ENCODE measurements at regions not wholly inside any gene's neighbourhood (a gene's known extent, or its start where the extent isn't known, plus 50 kb on each side); places are given as distances from the start of the nearest gene placed in this dataset.

DNA sequence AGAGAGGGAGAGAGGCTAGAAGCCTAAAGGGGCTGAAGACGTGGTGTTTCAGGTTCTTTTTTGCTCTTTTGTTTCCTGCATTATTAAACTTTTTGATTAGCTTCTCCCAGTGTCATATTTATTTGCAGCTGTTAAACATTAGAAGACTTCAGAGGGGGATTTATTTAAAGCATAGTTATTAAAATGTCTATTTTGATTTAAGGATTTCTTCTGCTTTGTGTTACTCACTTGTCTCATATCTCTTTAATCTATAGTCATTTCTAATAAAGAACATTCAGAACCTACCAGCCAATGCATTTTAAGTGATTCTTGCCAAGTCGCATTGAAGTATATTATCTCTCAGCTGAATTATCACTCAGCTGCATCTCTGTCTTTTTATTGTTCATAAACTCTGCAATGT lies 152.0 kb upstream of the DYRK2 start:
- no peak for DNase-seq (ENCODE audit: low read depth in 2 of 2)

DNA sequence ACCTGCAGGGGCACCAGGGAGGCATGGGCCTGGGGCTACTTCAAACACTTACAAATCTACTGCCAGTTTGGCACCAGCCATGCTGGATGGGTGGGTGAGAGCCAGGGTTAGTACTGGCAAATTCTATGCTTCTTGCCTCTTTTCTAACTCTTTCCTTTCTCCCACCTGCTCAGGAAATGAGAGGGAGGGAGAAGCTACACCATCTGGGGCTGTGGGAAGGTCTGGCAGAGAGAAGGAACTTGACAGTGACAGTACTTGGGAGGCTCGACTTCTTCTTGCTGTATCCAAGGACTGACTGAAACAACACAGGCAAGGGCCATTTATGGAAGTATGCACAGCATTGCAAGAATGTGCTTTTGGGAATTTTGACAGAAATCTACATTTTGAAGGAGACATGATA lies 149.6 kb upstream of the DYRK2 start:
- DNase-seq (ENCODE audit: low read depth in 2 of 2) = no peak

DNA sequence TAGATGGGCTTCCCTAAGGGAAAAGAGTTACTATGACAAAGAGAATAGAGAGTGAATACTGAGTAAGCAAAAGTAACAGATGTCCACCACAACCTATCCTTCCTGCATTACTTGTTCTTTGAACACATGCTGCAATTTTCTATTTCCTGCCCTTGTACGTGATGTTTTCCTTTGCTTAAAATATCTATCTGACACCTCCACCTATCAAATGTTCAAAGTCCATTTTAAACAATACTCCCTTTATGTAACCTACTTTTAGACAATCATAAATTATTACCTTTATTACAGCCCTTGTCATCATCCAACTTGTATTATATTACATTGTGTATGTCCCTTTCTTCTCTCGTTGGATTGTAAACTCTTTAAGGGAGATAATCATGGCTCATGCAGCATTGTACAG lies 147.2 kb upstream of the DYRK2 start:
- no peak for DNase-seq (ENCODE audit: low read depth in 2 of 2)

DNA sequence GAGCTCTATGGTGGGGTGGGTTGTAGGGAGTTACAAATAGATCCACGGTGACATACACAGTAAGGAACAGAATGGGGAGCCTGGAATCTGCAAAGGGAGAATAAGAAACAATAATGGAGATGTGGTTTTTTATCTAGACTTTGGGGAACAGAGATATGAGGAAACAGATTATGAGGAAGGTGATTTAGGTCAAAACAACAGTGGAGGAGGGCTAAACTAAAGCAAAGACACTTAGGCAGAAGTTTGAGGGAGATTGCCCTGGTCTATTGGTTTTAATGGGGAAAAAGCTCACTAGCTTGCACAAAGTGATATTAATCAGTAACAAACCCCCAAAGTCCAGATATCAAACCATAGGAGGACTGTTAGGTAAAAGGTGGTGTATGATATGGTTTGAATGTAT lies 144.5 kb upstream of the DYRK2 start:
- no peak for DNase-seq (ENCODE audit: low read depth in 2 of 2)

DNA sequence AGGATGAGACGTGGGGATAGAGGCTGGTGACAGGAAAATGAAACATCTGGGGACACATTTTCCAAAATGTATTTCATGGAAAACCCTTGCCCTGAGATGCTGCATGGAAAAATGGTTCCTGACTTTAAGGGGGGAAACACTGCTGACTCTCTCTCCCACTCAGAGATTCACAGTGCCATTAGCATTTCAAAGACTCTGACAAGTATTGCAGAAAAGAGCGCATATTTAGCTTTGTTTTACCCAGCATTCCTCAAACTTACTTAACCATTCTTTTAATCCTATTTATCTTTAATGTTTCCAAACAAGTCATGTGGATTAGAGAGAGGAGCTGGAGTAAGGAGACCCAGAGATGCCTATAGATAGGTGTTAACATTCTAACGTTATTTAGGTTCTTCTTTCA lies 141.8 kb upstream of the DYRK2 start:
- no peak for DNase-seq (ENCODE audit: low read depth in 2 of 2)

DNA sequence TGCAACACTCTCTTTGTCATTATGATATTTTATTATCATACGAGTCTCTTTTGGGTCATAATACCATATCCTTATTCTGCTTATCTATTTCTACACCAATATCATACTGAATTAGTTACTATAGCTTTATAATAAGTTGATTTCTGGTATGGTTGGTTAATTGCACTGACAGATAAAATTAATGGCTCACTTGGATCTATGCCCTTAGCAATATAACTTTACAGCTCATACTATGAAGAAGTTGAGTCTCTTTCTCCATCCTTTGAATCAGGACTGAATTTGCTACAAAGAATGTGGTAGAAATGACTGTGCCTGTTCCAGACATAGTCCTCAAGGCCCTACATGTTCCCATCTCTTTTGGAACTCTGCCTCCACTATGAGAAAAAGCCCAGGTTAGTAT lies 139.7 kb upstream of the DYRK2 start:
- no peak for DNase-seq (ENCODE audit: low read depth in 2 of 2)

DNA sequence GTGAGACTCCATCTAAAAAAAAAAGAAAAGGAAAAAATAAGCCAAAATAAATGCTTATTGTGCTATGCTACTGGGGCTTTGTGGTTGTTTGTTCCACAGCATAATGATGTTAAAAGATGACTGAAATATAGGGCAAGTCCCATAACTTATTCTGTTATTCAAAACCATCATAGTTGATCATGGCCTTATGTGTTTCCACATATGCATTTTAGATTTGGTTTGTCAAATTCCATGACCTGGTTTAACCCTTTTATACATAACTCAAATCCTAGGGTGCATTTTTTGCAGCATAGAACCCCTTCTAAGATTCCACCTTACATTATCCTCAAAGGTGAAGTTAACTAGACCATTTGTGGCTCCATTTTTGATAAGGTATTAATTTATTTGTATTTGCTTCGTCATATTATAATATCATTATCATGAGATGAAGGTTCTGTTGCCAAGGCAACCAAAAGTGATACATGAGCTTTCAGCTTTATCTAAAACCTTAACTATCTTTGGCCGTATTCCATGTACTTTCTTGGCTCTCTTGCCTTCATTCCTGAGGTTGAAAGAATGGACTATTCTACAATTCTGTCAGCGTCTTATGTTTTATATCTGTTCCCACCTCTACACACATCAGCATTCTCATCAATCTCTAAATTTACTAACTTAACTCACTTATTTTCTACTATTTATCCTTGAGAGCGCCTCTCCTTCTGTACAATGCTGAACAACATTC lies 138.7 kb upstream of the DYRK2 start:
- no peak for DNase-seq (ENCODE audit: low read depth in 2 of 2)

DNA sequence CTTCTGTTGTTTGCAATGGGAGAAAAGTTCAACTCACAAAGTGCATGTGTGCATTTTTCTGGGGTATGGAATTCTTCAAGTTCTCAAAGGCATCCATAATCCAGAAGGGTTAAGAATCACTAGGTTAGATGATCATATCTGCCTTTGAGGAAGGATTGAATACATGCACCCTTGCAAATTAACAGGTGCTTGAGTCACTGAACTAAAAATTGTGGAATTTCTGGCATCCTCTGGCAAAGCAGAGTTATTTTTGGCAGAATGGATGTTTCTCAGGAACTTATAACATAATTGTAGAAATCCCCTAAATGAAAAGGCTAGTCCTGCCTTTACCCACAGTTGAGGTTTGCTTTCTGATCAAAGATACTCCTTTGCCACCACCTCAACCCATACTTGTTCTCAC lies 136.5 kb upstream of the DYRK2 start:
- DNase-seq (ENCODE audit: low read depth in 2 of 2) = no peak

DNA sequence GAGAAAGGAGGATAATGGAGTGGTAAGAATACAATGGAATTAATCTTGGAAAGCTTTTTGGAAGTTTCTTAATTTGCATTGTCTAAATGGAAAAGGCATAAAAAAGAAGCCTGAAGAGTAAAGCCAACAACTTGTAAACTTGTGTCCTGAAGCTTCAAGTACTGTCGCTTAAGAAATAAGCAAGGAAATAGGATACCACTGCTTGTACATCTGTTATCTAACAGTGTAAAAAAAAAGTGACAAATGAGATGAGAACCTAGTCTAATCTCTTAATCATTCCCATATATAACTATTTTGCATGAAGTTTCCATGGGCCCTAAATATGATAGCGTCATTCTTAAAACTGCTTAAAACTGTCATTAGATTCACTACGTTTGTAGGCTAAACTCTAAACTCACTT lies 134.0 kb upstream of the DYRK2 start:
- DNase-seq (ENCODE audit: low read depth in 2 of 2) = no peak

DNA sequence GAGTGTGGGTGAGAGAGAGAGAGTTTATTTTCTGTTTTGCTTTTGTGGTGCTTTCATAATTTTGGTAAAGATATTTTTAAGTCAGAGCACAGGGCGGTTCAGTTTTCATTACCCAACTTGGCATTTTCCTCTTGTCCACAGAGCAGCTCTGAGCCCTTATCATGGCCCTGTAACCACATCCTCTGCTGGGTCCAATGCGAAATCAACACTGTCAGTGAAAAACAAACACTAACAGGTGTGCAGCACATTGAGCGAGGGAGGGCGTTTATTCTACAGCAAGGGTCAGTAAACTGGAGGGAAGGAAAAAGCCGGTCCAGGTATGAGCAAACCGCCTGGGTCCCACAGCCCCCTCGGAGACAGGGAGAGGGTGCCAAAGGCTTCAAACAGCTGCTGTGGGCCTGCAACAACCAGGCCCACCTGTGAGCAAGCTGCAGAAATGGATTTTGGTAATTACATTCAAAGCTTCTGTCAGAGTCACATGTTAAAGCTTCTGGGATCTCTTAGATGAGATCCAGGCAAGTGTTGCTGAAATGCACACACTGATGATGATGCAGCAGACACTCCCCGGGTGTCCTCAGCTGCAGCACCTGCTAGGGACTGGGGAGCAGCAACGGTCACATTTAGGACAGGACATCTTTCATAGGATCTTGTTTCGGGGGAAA lies 132.7 kb upstream of the DYRK2 start:
- no peak for DNase-seq (ENCODE audit: low read depth in 2 of 2)

DNA sequence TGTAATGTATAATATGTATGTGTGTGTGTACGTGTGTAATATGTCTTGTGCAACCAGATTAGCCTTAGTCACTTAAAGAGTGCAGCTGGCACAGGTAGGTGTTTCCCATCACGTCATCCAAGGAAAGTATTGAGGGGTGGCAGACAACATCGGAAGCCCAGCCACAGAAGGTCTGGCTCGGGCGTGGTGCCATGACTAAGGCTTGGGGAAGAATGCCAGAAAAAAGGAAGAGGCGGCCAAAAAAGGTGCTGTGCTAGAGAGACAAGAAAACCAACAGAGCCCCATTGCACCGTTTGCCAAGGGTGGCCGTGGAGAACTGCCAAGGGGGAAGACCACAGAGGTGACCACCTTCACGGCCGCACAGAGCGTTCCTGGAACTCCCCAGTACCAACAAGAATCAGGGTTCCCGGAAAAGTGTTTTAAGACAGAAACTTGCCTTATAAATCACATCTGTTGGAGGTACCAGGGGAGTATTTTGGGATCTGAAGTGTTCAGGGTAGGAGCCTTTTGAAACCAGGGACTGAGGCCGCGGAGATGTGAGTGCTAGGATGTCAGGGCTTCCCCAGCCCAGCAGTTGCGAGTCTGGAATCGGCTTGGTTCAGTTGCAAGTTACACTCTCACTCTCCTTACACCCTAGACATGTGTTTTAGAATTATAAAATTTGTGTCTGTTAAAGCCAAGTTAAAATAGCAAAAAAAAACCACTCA lies 131.2 kb upstream of the DYRK2 start:
- DNase-seq (ENCODE audit: low read depth in 2 of 2) = no peak

DNA sequence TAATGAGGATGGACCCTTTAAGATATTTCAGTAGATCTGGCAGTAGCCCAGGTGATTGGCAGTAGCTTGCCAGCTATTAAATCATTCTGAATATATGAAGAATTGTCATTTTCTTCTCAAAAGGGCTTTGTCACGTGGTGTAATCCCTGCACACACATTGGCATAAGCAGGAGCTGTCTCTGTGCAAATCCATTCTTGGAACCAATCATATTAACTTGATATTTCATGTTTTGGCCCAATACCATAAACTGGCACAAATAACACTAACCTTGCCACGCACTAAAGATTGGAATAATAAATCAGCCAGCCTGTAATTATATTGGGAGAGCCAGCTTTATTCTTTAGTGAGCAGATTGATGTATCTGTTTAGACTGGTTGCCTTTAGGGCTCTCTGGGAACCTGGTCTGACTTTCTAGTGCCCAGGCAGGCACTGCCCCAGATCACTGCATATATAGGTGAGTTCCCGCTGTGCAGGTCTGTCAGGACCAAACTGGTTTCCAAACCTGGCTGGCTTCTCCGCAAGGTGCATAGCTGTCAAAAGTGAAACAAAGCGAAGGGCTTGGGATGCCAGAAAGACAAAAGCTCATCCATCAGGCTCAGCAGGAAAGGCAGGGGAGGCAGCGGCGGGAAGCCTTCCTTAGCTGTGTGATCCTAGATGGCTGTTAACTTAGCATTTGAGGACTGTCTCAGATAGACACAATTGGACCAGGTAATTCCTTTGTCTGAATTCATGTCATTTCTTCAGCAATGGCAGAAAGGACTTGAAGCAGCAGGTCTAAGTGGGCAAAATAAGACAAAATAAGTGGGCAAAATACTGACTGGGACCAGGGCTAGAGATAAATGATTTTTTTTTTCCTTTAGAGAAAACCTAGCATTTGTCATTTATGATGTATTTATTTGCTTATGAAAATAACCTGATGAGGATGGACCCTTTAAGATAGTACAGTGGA lies 128.8 kb upstream of the DYRK2 start:
- DNase-seq (ENCODE audit: low read depth in 2 of 2) = no peak

DNA sequence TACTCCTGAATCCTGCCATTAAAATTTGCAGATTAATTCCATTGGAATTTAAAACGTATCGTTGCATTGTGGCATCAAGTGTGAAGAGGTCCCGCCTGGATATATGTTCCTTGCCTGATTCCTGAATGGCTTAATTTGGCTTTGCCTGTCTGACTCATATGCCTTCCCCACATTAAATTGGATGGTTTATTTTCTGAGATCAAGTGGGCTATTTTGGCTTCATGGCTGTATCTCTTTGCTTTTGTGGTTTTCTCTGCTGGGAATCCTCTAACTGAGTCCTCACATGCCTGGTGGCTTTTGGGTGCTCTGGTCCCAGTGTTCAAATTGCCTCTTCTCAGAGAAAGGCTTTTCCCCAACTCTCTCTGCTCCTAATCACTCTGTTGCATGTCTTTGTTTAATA lies 127.9 kb upstream of the DYRK2 start:
- no peak for DNase-seq (ENCODE audit: low read depth in 2 of 2)

DNA sequence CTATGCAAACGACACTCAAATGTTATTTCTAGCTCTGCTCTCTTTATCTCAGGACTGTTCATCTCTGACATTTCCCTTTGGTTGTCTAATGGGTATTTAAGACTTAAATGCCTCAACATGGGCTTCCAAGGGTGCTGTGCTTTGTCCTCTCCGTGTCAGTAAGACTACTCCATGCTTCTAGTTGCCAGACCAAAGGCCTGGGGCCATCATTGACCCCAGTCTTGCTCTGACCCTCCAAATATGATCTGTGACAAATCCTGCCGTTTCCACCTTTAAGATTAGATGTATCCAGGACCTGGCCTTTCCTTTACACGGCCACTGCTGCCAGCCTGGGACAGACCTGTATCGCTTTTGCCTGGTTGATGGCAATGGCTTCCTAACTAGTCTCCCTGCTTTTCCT lies 126.3 kb upstream of the DYRK2 start:
- DNase-seq (ENCODE audit: low read depth in 2 of 2) = no peak

DNA sequence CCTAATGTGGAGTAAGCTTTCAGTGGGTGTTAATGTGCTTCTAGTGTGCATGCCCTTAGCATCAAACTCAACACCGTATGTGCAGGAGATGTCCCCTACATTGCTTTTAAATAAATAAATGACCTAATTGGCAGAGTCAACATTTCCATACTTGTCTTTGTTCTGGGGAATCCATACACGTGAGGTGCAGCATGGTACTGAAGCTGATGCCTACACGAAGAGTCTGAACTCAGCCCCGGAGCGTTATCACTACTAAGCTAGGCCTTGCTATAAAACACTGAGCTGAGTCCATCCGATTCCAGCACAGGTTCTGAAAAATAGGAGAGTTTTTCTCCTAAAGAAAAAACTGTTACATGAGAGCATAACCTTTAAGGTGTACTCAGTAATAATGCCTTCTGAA lies 125.0 kb upstream of the DYRK2 start:
- DNase-seq (ENCODE audit: low read depth in 2 of 2) = no peak

DNA sequence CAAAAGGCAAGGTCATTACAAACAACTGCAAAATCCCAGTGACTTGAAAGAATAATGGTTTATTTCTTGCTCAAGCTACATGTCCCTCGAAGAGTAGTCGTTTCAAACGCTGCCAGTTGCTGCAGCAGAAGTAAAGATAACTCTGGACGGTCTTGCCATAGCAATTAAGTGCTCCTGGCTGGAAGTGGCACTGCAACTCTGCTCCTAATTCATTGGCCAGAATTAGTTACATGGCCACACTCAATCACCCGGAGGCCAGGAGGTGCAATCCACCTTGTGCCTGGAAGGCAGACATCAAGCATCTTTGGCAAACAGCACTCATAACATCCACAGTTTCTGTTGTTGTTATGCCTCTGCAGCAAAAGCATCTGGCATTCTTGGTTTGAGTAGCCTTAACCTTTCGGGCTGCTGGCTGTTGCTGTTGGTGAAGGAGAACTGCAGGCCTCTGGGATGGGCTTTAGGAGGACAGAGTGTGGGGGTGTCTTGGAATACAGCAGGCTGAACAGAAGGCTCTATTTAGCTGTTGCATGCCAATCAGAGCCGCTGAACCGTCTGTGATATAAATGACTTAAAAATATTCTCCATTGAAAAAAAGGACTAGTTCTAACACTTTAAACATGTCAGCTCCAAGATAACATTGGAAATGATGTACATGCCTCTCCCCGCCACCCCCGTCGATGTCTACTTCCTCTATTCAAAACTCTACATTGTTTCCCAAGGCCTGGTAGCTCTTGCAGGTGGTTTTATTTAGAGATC lies 123.5 kb upstream of the DYRK2 start:
- DNase-seq (ENCODE audit: low read depth in 2 of 2) = no peak

DNA sequence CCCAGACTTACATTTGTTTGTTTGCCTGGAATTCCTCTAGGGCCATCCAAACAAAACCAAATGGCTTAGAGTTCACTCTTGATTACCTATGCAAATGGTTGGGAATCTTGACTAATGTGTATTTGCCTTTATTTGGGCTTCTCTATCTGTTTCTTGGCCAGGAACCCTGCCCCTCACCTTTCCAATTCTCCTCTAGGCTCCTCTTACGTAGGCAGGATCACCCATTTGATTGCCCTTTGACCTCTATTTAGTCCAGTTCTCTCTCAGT lies 123.0 kb upstream of the DYRK2 start:
- no peak for DNase-seq (ENCODE audit: low read depth in 2 of 2)

DNA sequence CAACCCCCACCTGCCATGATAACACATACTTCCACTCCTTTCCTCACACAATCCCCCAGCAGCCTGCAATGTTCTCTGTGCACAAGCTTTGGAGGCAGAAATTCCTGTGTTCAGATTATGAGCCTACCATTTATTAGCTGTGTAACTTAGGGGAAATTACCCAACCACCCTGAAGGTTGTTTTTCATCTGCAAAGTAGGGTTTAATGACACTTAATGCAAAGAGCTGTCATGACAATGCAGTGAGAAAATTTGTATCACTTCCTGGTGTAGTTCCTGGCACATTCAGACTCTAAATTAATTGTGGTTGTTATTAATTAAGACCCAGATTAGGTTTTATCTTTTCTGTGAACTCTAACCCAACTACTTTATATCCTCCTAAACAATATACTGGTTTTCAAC lies 122.4 kb upstream of the DYRK2 start:
- no peak for DNase-seq (ENCODE audit: low read depth in 2 of 2)

DNA sequence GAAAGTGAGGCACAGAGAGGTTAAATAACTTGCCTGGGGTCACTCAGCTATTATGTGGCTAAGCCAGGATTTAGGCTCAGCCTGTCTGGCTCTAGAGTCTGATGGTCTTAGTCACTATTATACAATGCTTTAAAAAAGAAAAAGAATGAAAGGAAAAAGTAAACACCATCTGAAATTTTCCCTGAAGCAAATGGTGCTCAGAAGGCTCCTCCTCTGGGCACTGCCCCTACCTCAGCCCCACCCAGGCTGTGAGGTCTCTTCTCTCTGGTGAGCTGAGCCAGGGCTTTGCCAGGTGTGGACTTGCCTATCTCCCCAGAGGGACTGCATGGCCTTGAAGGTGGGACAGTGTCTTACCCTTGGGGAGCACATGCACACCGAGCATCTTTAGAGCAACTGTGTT lies 117.5 kb upstream of the DYRK2 start:
- no peak for DNase-seq (ENCODE audit: low read depth in 2 of 2)

DNA sequence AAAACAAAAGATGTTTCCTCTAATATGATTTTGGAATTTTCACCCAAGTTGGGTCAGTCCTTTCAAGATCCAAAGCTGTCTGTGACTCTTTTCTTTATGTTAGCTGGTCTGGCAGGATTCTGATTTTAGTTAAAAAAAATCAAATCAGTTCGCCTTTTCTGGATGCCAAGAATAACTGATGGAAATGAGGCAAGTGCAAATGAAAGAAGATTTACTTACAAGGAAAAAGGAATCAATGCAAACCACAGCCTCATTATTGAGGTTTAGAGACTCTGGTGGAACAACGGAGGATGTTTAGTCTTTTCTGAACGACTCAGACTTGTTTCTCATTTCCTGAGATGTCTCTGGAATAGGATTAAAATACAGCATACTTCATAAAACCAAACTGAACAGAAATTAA lies 117.0 kb upstream of the DYRK2 start:
- no peak for DNase-seq (ENCODE audit: low read depth in 2 of 2)

DNA sequence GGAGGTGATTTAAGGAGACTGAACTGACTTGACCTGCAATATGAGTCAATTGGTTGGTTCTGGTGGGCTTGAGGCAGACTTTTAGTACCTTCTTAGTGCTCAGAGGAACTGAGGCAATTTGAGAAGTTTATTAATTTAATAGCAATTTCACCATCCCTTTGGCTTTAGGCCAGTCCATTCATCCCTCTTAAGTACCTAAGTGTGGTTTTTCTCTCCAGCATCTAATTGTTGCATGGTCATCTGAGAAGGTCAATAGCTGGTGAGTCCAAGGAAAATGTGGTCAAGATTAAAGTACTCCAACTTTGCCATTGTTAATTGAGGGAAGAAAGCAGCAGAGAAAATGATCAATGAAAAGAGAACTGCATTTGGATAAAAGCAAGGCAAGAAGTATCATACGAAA lies 115.4 kb upstream of the DYRK2 start:
- no peak for DNase-seq (ENCODE audit: low read depth in 2 of 2)

DNA sequence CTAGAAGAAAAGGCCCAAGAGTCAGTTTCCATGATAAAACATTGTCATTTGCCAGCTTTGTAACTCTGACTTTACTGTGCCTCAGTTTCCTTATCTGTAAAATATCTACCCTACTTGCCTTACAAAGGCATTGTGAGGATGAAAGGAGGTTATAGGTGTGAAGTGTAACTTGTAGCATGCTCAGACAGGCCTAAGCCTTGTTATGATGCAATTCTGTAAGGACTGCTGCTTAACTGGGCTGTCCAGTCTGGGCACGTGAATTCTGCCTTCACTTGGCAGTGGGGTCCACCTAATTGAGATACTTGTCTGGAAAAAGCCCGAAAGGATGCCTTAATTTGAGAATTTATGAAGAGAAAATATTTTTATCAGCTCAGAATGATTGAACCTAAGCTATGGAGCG lies 114.5 kb upstream of the DYRK2 start:
- no peak for DNase-seq (ENCODE audit: low read depth in 2 of 2)

All from stimulated activated CD8-positive, alpha-beta memory T cell treated with anti-CD3 and anti-CD28 coated beads, Interleukin-2, amount 100 ng/mL, for 1 hour (primary cell).